HEK293 (cell line): ENCODE measurements at regions not wholly inside any gene's neighbourhood (a gene's known extent, or its start where the extent isn't known, plus 50 kb on each side); places are given as distances from the start of the nearest gene placed in this dataset.

Source experiments
- CTCF ChIA-PET: fragments of 350-600 bp; formaldehyde crosslinking; extraction: SDS; loops from one replicate; lab custom pipeline; 2021; ENCODE audit warnings: antibody characterized with exemption; lab: Yijun Ruan, JAX
- POLR2A ChIA-PET: fragments of 300-600 bp; formaldehyde crosslinking; extraction: SDS; loops from one replicate; lab custom pipeline; 2020; ENCODE audit warnings: antibody characterized with exemption, inconsistent platforms; lab: Yijun Ruan, JAX
- H3K27ac ChIP-seq: fragments of 200-500 bp; sonication (Bioruptor generic); 2 replicates; pipeline ENCODE4 v1.5.1; 2014; ENCODE audit warnings: low read depth, low read length, control low read depth, inconsistent platforms; ENCODE audit errors: extremely low read depth
- H3K36me3 ChIP-seq, 2 experiments: fragments of 200-500 bp in 1 of 2; sonication (Bioruptor generic) in 1 of 2; 1 replicate in 1 of 2; 2 replicates in 1 of 2; pipeline ENCODE4 v1.5.1; 2014 to 2017; ENCODE audit warnings: inconsistent platforms in 2 of 2, low read length in 2 of 2; ENCODE audit not compliant: control insufficient read depth in 2 of 2, insufficient read depth in 1 of 2
- H3K4me1 ChIP-seq: fragments of 200-500 bp; sonication (Bioruptor generic); 2 replicates; pipeline ENCODE4 v1.5.1; 2014; ENCODE audit warnings: mild to moderate bottlenecking, low read length, inconsistent platforms; ENCODE audit not compliant: control insufficient read depth, insufficient read depth
- H3K4me3 ChIP-seq: 2 replicates; pipeline ENCODE4 v1.5.1; 2011; ENCODE audit warnings: low read depth, mild to moderate bottlenecking, control low read depth, low read length, moderate library complexity
- H3K9me3 ChIP-seq: fragments of 200-500 bp; sonication (Bioruptor generic); 2 replicates; pipeline ENCODE4 v1.5.1; 2014; ENCODE audit warnings: low read depth, low read length, inconsistent platforms; ENCODE audit not compliant: control insufficient read depth, insufficient read depth
- ELK4 ChIP-seq: IDR thresholded peaks from 2 replicates; pipeline ENCODE4 v1.6.1; 2011; ENCODE audit warnings: mild to moderate bottlenecking, low read depth, low read length, borderline replicate concordance
- HOXD13 ChIP-seq: sonication (generic); formaldehyde crosslinking; IDR thresholded peaks from 2 replicates; pipeline ENCODE4 v1.8.0; 2022; ENCODE audit warnings: missing genetic modification reagents, borderline replicate concordance
- PBX3 ChIP-seq: sonication (generic); formaldehyde crosslinking; IDR thresholded peaks from 2 replicates; pipeline ENCODE4 v1.8.1; 2022; ENCODE audit warnings: mild to moderate bottlenecking, moderate library complexity, missing genetic modification reagents
- PRDM10 ChIP-seq: fragments of 450-650 bp; formaldehyde crosslinking; IDR thresholded peaks from 2 replicates; pipeline ENCODE4 v1.5.1; 2016; ENCODE audit warnings: missing biosample characterization, missing genetic modification characterization
- WT1 ChIP-seq: fragments of 450-650 bp; formaldehyde crosslinking; IDR thresholded peaks from 2 replicates; pipeline ENCODE4 v1.5.1; 2016; ENCODE audit warnings: missing biosample characterization, missing genetic modification characterization
- YY1 ChIP-seq: fragments of 450-650 bp; formaldehyde crosslinking; IDR thresholded peaks from 2 replicates; pipeline ENCODE4 v1.5.1; 2018; ENCODE audit warnings: missing biosample characterization, missing genetic modification characterization
- ZBTB17 ChIP-seq: fragments of 450-650 bp; formaldehyde crosslinking; IDR thresholded peaks from 2 replicates; pipeline ENCODE4 v1.5.1; 2016; ENCODE audit warnings: missing biosample characterization, missing genetic modification characterization
- ZBTB20 ChIP-seq: fragments of 450-650 bp; formaldehyde crosslinking; IDR thresholded peaks from 2 replicates; pipeline ENCODE4 v1.5.1; 2016; ENCODE audit warnings: missing biosample characterization, missing genetic modification characterization
- ZFP3 ChIP-seq: fragments of 450-650 bp; formaldehyde crosslinking; IDR thresholded peaks from 2 replicates; pipeline ENCODE4 v1.5.1; 2016; ENCODE audit warnings: low read depth, missing biosample characterization, missing genetic modification characterization
- ZNF138 ChIP-seq: fragments of 450-650 bp; formaldehyde crosslinking; IDR thresholded peaks from 2 replicates; pipeline ENCODE4 v1.5.1; 2016; ENCODE audit warnings: missing biosample characterization, missing genetic modification characterization, borderline replicate concordance
- ZNF174 ChIP-seq: fragments of 450-650 bp; formaldehyde crosslinking; IDR thresholded peaks from 2 replicates; pipeline ENCODE4 v1.5.0; 2017; ENCODE audit warnings: missing biosample characterization, mild to moderate bottlenecking, missing genetic modification characterization
- ZNF37A ChIP-seq: fragments of 450-650 bp; IDR thresholded peaks from 2 replicates; pipeline ENCODE4 v1.5.1; 2018; ENCODE audit warnings: missing biosample characterization, missing genetic modification characterization
- ZNF513 ChIP-seq: fragments of 450-650 bp; IDR thresholded peaks from 2 replicates; pipeline ENCODE4 v1.5.1; 2018; ENCODE audit warnings: missing biosample characterization, missing genetic modification characterization
- ZNF549 ChIP-seq: fragments of 450-650 bp; IDR thresholded peaks from 2 replicates; pipeline ENCODE4 v1.5.1; 2018; ENCODE audit warnings: missing biosample characterization, missing genetic modification characterization, mild to moderate bottlenecking, inconsistent platforms, moderate library complexity
- ZNF639 ChIP-seq: fragments of 450-650 bp; formaldehyde crosslinking; IDR thresholded peaks from 2 replicates; pipeline ENCODE4 v1.5.1; 2016; ENCODE audit warnings: missing biosample characterization, missing genetic modification characterization
- ZNF645 ChIP-seq: fragments of 450-650 bp; formaldehyde crosslinking; IDR thresholded peaks from 2 replicates; pipeline ENCODE4; 2016; ENCODE audit warnings: missing biosample characterization, missing genetic modification characterization
- ZNF704 ChIP-seq: fragments of 450-650 bp; formaldehyde crosslinking; IDR thresholded peaks from 2 replicates; pipeline ENCODE4 v1.5.1; 2016; ENCODE audit warnings: missing biosample characterization, missing genetic modification characterization
- ZNF830 ChIP-seq: fragments of 450-650 bp; IDR thresholded peaks from 2 replicates; pipeline ENCODE4 v1.5.0; 2018; ENCODE audit warnings: missing biosample characterization, missing genetic modification characterization, low read depth, mild to moderate bottlenecking, moderate library complexity
- ZNF837 ChIP-seq: fragments of 450-650 bp; formaldehyde crosslinking; IDR thresholded peaks from 2 replicates; pipeline ENCODE4 v1.5.1; 2016; ENCODE audit warnings: missing biosample characterization, missing genetic modification characterization
- ZNF843 ChIP-seq: fragments of 450-650 bp; formaldehyde crosslinking; IDR thresholded peaks from 2 replicates; pipeline ENCODE4 v1.5.1; 2016; ENCODE audit warnings: missing biosample characterization, missing genetic modification characterization

- no peak for TF ChIP-seq ZNF639 (tag by site-specific recombination)
- TF ChIP-seq, all 188 proteins: peak for 0
Measured at GRCh38 chr10:8628351-8628750, 573.9 kb downstream of the GATA3 start (continued).

- POLR2A ChIA-PET: no interaction called here
Measured at GRCh38 chr10:8633909-8634308, 579.4 kb downstream of the GATA3 start.

GRCh38 chr10:8636371-8636770 lies 581.9 kb downstream of the GATA3 start:
- Histone ChIP-seq H3K4me3 (no peak overlapping the region), H3K27ac (no peak overlapping the region), H3K4me1 (no peaks in the 10 kb centered on the region), H3K36me3 (no peaks in the 10 kb centered on the region), H3K9me3 (no peaks in the 10 kb centered on the region)
- ChIA-PET CTCF (no interaction called here), POLR2A (no interaction called here)
- TF ChIP-seq ELK4 (no peak), ZNF843 (tag by site-specific recombination) (no peak), ZNF513 (tag by site-specific recombination) (no peak), ZNF138 (tag by site-specific recombination) (no peak), ZNF830 (no peak), WT1 (tag by site-specific recombination) (no peak), ZBTB17 (tag by site-specific recombination) (no peak), ZNF704 (tag by site-specific recombination) (no peak), ZNF549 (tag by site-specific recombination) (no peak)

More at GRCh38 chr10:8633909-8634308, 579.4 kb downstream of the GATA3 start:
- TF ChIP-seq ZNF37A (tag by site-specific recombination) (no peak), ZFP3 (tag by site-specific recombination) (no peak), YY1 (tag by site-specific recombination) (no peak), ZNF837 (no peak), ZNF645 (tag by site-specific recombination) (no peak), HOXD13 (CRISPR knock-in tag) (no peak), PBX3 (CRISPR knock-in tag) (no peak), PRDM10 (tag by site-specific recombination) (no peak), ZBTB20 (tag by site-specific recombination) (no peak), ZNF174 (tag by site-specific recombination) (no peak)
- H3K36me3 ChIP-seq: no peaks in the 10 kb centered on the region
- H3K27ac ChIP-seq: no peak overlapping the region
- H3K4me1 ChIP-seq: no peaks in the 10 kb centered on the region
- no peak overlapping the region for H3K4me3 ChIP-seq
- CTCF ChIA-PET: interaction anchor here (0.6 kb wide), 1 partner anchor 506 kb away, joined by 3 read pairs; no protein-coding TSS in a partner anchor
- H3K9me3 ChIP-seq: no peaks in the 10 kb centered on the region
